MM.1S (cell line): ENCODE measurements at regions not wholly inside any gene's neighbourhood (a gene's known extent, or its start where the extent isn't known, plus 50 kb on each side); places are given as distances from the start of the nearest gene placed in this dataset.

Experiments used
- EZH2 ChIP-seq: fragments of 300-600 bp; sonication (generic); optimal IDR thresholded peaks from 2 replicates; pipeline ENCODE3; 2017; ENCODE audit warnings: low read depth, mild to moderate bottlenecking, antibody characterized with exemption, low read length, mixed read lengths
- EZH2phosphoT487 ChIP-seq: fragments of 300-600 bp; sonication (generic); IDR thresholded peaks from 2 replicates; pipeline ENCODE4 v1.6.1; 2018; ENCODE audit warnings: antibody characterized with exemption, low read length
- TF ChIP-seq, protein P1 (sequence below): fragments of 300-600 bp; sonication (generic); IDR thresholded peaks from 2 replicates; pipeline ENCODE4 v1.5.1; 2016; ENCODE audit warnings: antibody characterized with exemption, low read length, mixed read lengths

DNA sequence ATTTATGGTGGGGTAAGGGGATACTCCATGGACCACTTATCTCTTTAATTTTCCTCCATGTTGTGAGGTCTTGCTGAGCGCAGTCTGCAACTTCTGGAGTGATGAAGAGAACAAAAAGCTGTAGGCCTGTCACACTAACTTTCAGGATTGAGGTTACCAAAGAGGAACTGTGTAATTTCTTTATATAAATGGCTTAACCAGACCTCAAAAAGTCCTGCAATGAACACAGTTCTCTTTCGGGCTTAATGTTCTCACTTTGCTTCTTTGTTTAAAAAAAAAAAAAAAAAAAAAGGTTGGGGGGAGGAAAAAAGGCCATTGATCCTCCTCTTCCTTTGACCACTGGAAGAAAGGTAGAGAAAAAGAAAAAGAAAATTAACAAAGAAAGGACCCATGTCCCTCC lies 86.8 kb upstream of the SOX9 start:
- TF ChIP-seq, protein P1, sequence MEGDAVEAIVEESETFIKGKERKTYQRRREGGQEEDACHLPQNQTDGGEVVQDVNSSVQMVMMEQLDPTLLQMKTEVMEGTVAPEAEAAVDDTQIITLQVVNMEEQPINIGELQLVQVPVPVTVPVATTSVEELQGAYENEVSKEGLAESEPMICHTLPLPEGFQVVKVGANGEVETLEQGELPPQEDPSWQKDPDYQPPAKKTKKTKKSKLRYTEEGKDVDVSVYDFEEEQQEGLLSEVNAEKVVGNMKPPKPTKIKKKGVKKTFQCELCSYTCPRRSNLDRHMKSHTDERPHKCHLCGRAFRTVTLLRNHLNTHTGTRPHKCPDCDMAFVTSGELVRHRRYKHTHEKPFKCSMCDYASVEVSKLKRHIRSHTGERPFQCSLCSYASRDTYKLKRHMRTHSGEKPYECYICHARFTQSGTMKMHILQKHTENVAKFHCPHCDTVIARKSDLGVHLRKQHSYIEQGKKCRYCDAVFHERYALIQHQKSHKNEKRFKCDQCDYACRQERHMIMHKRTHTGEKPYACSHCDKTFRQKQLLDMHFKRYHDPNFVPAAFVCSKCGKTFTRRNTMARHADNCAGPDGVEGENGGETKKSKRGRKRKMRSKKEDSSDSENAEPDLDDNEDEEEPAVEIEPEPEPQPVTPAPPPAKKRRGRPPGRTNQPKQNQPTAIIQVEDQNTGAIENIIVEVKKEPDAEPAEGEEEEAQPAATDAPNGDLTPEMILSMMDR = no peak
- TF ChIP-seq EZH2phosphoT487 = no peak
- no peak for TF ChIP-seq EZH2
